ENCODE measurements at regions not wholly inside any gene's neighbourhood (a gene's known extent, or its start where the extent isn't known, plus 50 kb on each side); places are given as distances from the start of the nearest gene placed in this dataset.

DNA sequence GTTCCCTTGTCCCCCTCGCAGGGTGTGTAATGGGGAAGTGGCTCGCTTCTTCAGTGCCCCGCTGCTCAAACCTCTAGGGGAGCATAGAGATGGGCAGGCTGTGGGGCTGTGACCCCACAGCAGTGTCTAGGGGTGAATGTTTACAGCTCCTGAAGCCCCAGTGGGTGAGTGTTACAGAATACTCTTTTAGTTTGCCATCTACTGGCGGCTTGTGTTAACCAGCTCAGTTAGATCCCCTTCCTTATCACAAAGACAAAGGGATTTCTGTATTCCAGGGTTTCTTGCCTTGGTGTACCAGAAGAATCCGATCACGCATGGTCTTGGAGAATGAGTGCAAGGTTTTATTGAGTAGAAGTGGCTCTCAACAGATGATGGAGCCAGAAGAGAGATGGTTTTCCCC, 108.1 kb upstream of the IQCM start:
- no peak overlapping the region for H3K4me2 ChIP-seq (ENCODE audit: control insufficient read depth, insufficient read depth)
- DNase-seq (ENCODE audit: low read depth, low spot score) (no peak), FAIRE-seq (no peak), ATAC-seq (no peak)
- no peaks in the 10 kb centered on the region for H4K20me1 ChIP-seq (ENCODE audit: control insufficient read depth, insufficient read depth)
- ChIA-PET CTCF (interaction anchor here (0.6 kb wide), 1 partner anchor 996 kb away, joined by 3 read pairs; no protein-coding TSS in a partner anchor), POLR2A (no interaction called here), SMC1A (ENCODE audit: uncharacterized antibody, unreplicated experiment) (no interaction called here), RAD21 (ENCODE audit: unreplicated experiment) (no interaction called here)
- H3K9me3 ChIP-seq (replicated peaks; ENCODE audit: control insufficient read depth, insufficient read depth, low read length), result no peaks in the 10 kb centered on the region
- H3K27ac ChIP-seq (ENCODE audit: control insufficient read depth, insufficient read depth), result no peak overlapping the region
- H3K27me3 ChIP-seq (replicated peaks in 1 of 2; ENCODE audit: control insufficient read depth in 2 of 2, insufficient read depth in 2 of 2, low read length in 1 of 2), result no peaks in the 10 kb centered on the region
- H3K4me3 ChIP-seq, result no peak overlapping the region
- no TSS peak for BruUV-seq (replicated peaks)
- intact Hi-C loops (cut with micrococcal nuclease; ENCODE audit: unreplicated experiment), result no loop called here
- in situ Hi-C loops (cut with MboI), result no loop called here
- WGBS (ENCODE audit: insufficient coverage, insufficient replicate concordance, low lambda C conversion rate, missing lambda C conversion rate), result 33% methylated on average over 6 of the region's 6 CpGs
- no peaks in the 10 kb centered on the region for H3K79me2 ChIP-seq (ENCODE audit: control insufficient read depth, insufficient read depth, low read length)
- no peaks in the 10 kb centered on the region for H3K4me1 ChIP-seq (ENCODE audit: control insufficient read depth, insufficient read depth, low read length)
- H2AFZ ChIP-seq (ENCODE audit: control insufficient read depth, low read depth, low read length), result no peak overlapping the region
- no peaks in the 10 kb centered on the region for H3K36me3 ChIP-seq (ENCODE audit: control insufficient read depth in 2 of 2, insufficient read depth in 2 of 2, low read length in 1 of 2)
- no peak for TF ChIP-seq IKZF2 (IDR thresholded peaks at IDR 0.05)
- TF ChIP-seq, protein P1, sequence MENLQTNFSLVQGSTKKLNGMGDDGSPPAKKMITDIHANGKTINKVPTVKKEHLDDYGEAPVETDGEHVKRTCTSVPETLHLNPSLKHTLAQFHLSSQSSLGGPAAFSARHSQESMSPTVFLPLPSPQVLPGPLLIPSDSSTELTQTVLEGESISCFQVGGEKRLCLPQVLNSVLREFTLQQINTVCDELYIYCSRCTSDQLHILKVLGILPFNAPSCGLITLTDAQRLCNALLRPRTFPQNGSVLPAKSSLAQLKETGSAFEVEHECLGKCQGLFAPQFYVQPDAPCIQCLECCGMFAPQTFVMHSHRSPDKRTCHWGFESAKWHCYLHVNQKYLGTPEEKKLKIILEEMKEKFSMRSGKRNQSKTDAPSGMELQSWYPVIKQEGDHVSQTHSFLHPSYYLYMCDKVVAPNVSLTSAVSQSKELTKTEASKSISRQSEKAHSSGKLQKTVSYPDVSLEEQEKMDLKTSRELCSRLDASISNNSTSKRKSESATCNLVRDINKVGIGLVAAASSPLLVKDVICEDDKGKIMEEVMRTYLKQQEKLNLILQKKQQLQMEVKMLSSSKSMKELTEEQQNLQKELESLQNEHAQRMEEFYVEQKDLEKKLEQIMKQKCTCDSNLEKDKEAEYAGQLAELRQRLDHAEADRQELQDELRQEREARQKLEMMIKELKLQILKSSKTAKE (IDR thresholded peaks at IDR 0.05; ENCODE audit: low read depth, poor library complexity, severe bottlenecking), result no peak
- no peak for TF ChIP-seq SUPT20H (IDR thresholded peaks at IDR 0.05; ENCODE audit: borderline replicate concordance, control insufficient read depth, low read depth, low read length)
- TF ChIP-seq, protein P2, sequence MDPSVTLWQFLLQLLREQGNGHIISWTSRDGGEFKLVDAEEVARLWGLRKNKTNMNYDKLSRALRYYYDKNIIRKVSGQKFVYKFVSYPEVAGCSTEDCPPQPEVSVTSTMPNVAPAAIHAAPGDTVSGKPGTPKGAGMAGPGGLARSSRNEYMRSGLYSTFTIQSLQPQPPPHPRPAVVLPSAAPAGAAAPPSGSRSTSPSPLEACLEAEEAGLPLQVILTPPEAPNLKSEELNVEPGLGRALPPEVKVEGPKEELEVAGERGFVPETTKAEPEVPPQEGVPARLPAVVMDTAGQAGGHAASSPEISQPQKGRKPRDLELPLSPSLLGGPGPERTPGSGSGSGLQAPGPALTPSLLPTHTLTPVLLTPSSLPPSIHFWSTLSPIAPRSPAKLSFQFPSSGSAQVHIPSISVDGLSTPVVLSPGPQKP (IDR thresholded peaks at IDR 0.05; ENCODE audit: low read depth, low read length), result no peak
- TF ChIP-seq IRF4 (IDR thresholded peaks at IDR 0.05; ENCODE audit: low read depth, low read length), result no peak
- no peak for TF ChIP-seq SUZ12 (IDR thresholded peaks at IDR 0.05; ENCODE audit: unreplicated experiment)
- no peak overlapping the region for H3K9ac ChIP-seq (ENCODE audit: control insufficient read depth, insufficient read depth, low read length)

Measured in GM12878 (cell line).